ENCODE measurements at regions not wholly inside any gene's neighbourhood (a gene's known extent, or its start where the extent isn't known, plus 50 kb on each side); places are given as distances from the start of the nearest gene placed in this dataset.

- DNase-seq: no peak
These were observed 413.2 kb downstream of the EFNB2 start for GRCh38 chr13:106122234-106122633.

GRCh38 chr13:106121173-106121754 lies 414.2 kb downstream of the EFNB2 start:
- no peak for DNase-seq

- no peak for DNase-seq
These were observed 416.5 kb downstream of the EFNB2 start for GRCh38 chr13:106118996-106119395.

GRCh38 chr13:106118050-106118449 lies 417.4 kb downstream of the EFNB2 start:
- no peak for DNase-seq

GRCh38 chr13:106117640-106118039 lies 417.8 kb downstream of the EFNB2 start:
- no peak for DNase-seq

- no peak for DNase-seq
These were observed 418.4 kb downstream of the EFNB2 start for GRCh38 chr13:106117035-106117434.

- DNase-seq: no peak
These were observed 420.4 kb downstream of the EFNB2 start for GRCh38 chr13:106115081-106115480.

- DNase-seq: no peak
These were observed 421.7 kb downstream of the EFNB2 start for GRCh38 chr13:106113796-106114195.

- DNase-seq: no peak
These were observed 423.3 kb downstream of the EFNB2 start for GRCh38 chr13:106112191-106112590.

GRCh38 chr13:106110241-106110855 lies 425.1 kb downstream of the EFNB2 start:
- DNase-seq: no peak

- DNase-seq: no peak
These were observed 426.1 kb downstream of the EFNB2 start for GRCh38 chr13:106109391-106109791.

GRCh38 chr13:106108346-106108745 lies 427.1 kb downstream of the EFNB2 start:
- DNase-seq: no peak

- no peak for DNase-seq
These were observed 428.4 kb downstream of the EFNB2 start for GRCh38 chr13:106107061-106107460.

- DNase-seq: no peak
These were observed 430.3 kb downstream of the EFNB2 start for GRCh38 chr13:106105153-106105552.

GRCh38 chr13:106104281-106104901 lies 431.1 kb downstream of the EFNB2 start:
- DNase-seq: no peak

- DNase-seq: no peak
These were observed 431.7 kb downstream of the EFNB2 start for GRCh38 chr13:106103779-106104178.

GRCh38 chr13:106102786-106103185 lies 432.7 kb downstream of the EFNB2 start:
- no peak for DNase-seq

- DNase-seq: no peak
These were observed 434.3 kb downstream of the EFNB2 start for GRCh38 chr13:106101201-106101600.

- DNase-seq: no peak
These were observed 435.1 kb downstream of the EFNB2 start for GRCh38 chr13:106100171-106100919.

GRCh38 chr13:106099765-106100164 lies 435.7 kb downstream of the EFNB2 start:
- no peak for DNase-seq

- DNase-seq: no peak
These were observed 436.7 kb downstream of the EFNB2 start for GRCh38 chr13:106098778-106099177.

- no peak for DNase-seq
These were observed 438.8 kb downstream of the EFNB2 start for GRCh38 chr13:106096661-106097092.

- DNase-seq: no peak
These were observed 439.5 kb downstream of the EFNB2 start for GRCh38 chr13:106095919-106096318.

- DNase-seq: no peak
These were observed 440.1 kb downstream of the EFNB2 start for GRCh38 chr13:106095406-106095805.

All from hippocampal formation (tissue), 2 donors.